H9 (cell line): ENCODE measurements at regions not wholly inside any gene's neighbourhood (a gene's known extent, or its start where the extent isn't known, plus 50 kb on each side); places are given as distances from the start of the nearest gene placed in this dataset.

Experiments
- DNase-seq: peaks from one replicate; pipeline ENCODE4 v3.0.0-alpha.2; 2017
- H2AFZ ChIP-seq: one replicate; pipeline ENCODE4 v1.6.1; 2013; ENCODE audit warnings: mild to moderate bottlenecking, low read length, control low read depth, moderate library complexity
- H2AK5ac ChIP-seq: 2 replicates; pipeline ENCODE4 v1.6.1; 2013; ENCODE audit warnings: low read length, control low read depth, mixed read lengths; ENCODE audit not compliant: insufficient read length
- H2BK120ac ChIP-seq: one replicate; pipeline ENCODE4 v1.6.1; 2013; ENCODE audit warnings: low read depth, mild to moderate bottlenecking, low read length, control low read depth, inconsistent platforms; ENCODE audit not compliant: poor library complexity, severe bottlenecking
- H2BK12ac ChIP-seq: 2 replicates; pipeline ENCODE4 v1.6.1; 2013; ENCODE audit warnings: low read length, control low read depth, mixed read lengths, low read depth; ENCODE audit not compliant: insufficient read length
- H2BK15ac ChIP-seq: 2 replicates; pipeline ENCODE4 v1.6.1; 2013; ENCODE audit warnings: low read depth, low read length, control low read depth
- H2BK20ac ChIP-seq: one replicate; pipeline ENCODE4 v1.6.1; 2013; ENCODE audit warnings: low read depth, mild to moderate bottlenecking, low read length, control low read depth, inconsistent platforms; ENCODE audit not compliant: poor library complexity, severe bottlenecking
- H2BK5ac ChIP-seq: 2 replicates; pipeline ENCODE4 v1.6.1; 2013; ENCODE audit warnings: low read length, control low read depth, mixed read lengths; ENCODE audit not compliant: insufficient read length
- H3K14ac ChIP-seq: 2 replicates; pipeline ENCODE4 v1.6.1; 2013; ENCODE audit warnings: low read length, control low read depth; ENCODE audit not compliant: insufficient read depth
- H3K18ac ChIP-seq: 2 replicates; pipeline ENCODE4 v1.6.1; 2013; ENCODE audit warnings: low read depth, mild to moderate bottlenecking, mixed read lengths, low read length, control low read depth; ENCODE audit not compliant: insufficient read length
- H3K23ac ChIP-seq: 2 replicates; pipeline ENCODE4 v1.6.1; 2013; ENCODE audit warnings: low read length, control low read depth, mixed read lengths, low read depth; ENCODE audit not compliant: insufficient read length
- H3K23me2 ChIP-seq: 2 replicates; pipeline ENCODE4 v1.6.1; 2013; ENCODE audit warnings: low read depth, mild to moderate bottlenecking, mixed read lengths, low read length, control low read depth; ENCODE audit not compliant: insufficient read length, poor library complexity, severe bottlenecking
- H3K27ac ChIP-seq: 2 replicates; pipeline ENCODE4 v1.5.1; 2013; ENCODE audit warnings: low read length, control low read depth, mixed read lengths, low read depth; ENCODE audit not compliant: insufficient read length
- H3K27me3 ChIP-seq: 2 replicates; pipeline ENCODE4 v1.6.1; 2013; ENCODE audit warnings: low read length, control low read depth, inconsistent platforms; ENCODE audit not compliant: insufficient read depth
- H3K4ac ChIP-seq: 2 replicates; pipeline ENCODE4 v1.6.1; 2013; ENCODE audit warnings: low read depth, mild to moderate bottlenecking, control low read depth, inconsistent platforms, low read length, moderate library complexity
- H3K4me1 ChIP-seq: 2 replicates; pipeline ENCODE4 v1.6.1; 2013; ENCODE audit warnings: low read length, control low read depth, inconsistent platforms; ENCODE audit not compliant: insufficient read depth
- H3K4me2 ChIP-seq: 2 replicates; pipeline ENCODE4 v1.6.1; 2013; ENCODE audit warnings: low read length, control low read depth, mixed read lengths; ENCODE audit not compliant: insufficient read length, insufficient read depth
- H3K56ac ChIP-seq: 2 replicates; pipeline ENCODE4 v1.6.1; 2013; ENCODE audit warnings: low read depth, mild to moderate bottlenecking, mixed read lengths, low read length, control low read depth; ENCODE audit not compliant: insufficient read length
- H3K79me1 ChIP-seq: 2 replicates; pipeline ENCODE4 v1.6.1; 2013; ENCODE audit warnings: low read depth, mild to moderate bottlenecking, moderate library complexity, low read length, control low read depth, inconsistent platforms; ENCODE audit not compliant: insufficient read depth, poor library complexity, severe bottlenecking
- H3K79me2 ChIP-seq: 2 replicates; pipeline ENCODE4 v1.6.1; 2013; ENCODE audit warnings: low read length, control low read depth, inconsistent platforms; ENCODE audit not compliant: insufficient read depth
- H3K9ac ChIP-seq: 2 replicates; pipeline ENCODE4 v1.6.1; 2013; ENCODE audit warnings: low read length, control low read depth, mixed read lengths; ENCODE audit not compliant: insufficient read length; ENCODE audit errors: extremely low read depth
- H3K9me3 ChIP-seq: one replicate; pipeline ENCODE4 v1.6.1; 2013; ENCODE audit warnings: low read depth, low read length, inconsistent platforms; ENCODE audit not compliant: control insufficient read depth
- H3T11ph ChIP-seq: one replicate; pipeline ENCODE4 v1.6.1; 2013; ENCODE audit warnings: mild to moderate bottlenecking, low read length, control low read depth, inconsistent platforms
- H4K20me1 ChIP-seq: one replicate; pipeline ENCODE4 v1.6.1; 2013; ENCODE audit not compliant: control insufficient read depth, insufficient read length, insufficient read depth
- H4K5ac ChIP-seq: 2 replicates; pipeline ENCODE4 v1.6.1; 2013; ENCODE audit warnings: low read depth, mild to moderate bottlenecking, mixed read lengths, low read length, control low read depth; ENCODE audit not compliant: insufficient read length
- H4K8ac ChIP-seq: replicated peaks from 2 replicates; pipeline ENCODE4 v1.6.1; 2013; ENCODE audit warnings: low read length, control low read depth, mixed read lengths, low read depth; ENCODE audit not compliant: insufficient read length
- H4K91ac ChIP-seq: 2 replicates; pipeline ENCODE4 v1.6.1; 2013; ENCODE audit warnings: low read depth, mild to moderate bottlenecking, moderate library complexity, mixed read lengths, low read length, control low read depth; ENCODE audit not compliant: insufficient read length
- H3K27ac Mint-ChIP-seq, 3 experiments: 2 replicates in 2 of 3; 3 replicates in 1 of 3; pipeline ENCODE4 v1.8.0; 2020 to 2021; ENCODE audit warnings: mixed read lengths in 3 of 3, mild to moderate bottlenecking in 1 of 3, moderate library complexity in 1 of 3
- H3K27me3 Mint-ChIP-seq: 2 replicates; pipeline ENCODE4 v1.8.0; 2021; ENCODE audit warnings: low read depth, mild to moderate bottlenecking, moderate library complexity, mixed read lengths
- H3K36me3 Mint-ChIP-seq, 3 experiments: 2 replicates in 2 of 3; 3 replicates in 1 of 3; pipeline ENCODE4 v1.8.0; 2020 to 2021; ENCODE audit warnings: low read depth in 3 of 3, mixed read lengths in 3 of 3; ENCODE audit not compliant: insufficient read depth in 1 of 3
- H3K4me1 Mint-ChIP-seq, 2 experiments: 2 replicates each; pipeline ENCODE4 v1.8.0; 2020; ENCODE audit warnings: mixed read lengths in 2 of 2
- H3K4me3 Mint-ChIP-seq, 2 experiments: 2 replicates in 1 of 2; 3 replicates in 1 of 2; pipeline ENCODE4 v1.8.0; 2020 to 2021; ENCODE audit warnings: mild to moderate bottlenecking in 2 of 2, mixed read lengths in 2 of 2, moderate library complexity in 1 of 2
- H3K9me3 Mint-ChIP-seq, 2 experiments: 2 replicates in 1 of 2; 3 replicates in 1 of 2; pipeline ENCODE4 v1.8.0; 2020; ENCODE audit warnings: mild to moderate bottlenecking in 2 of 2, mixed read lengths in 2 of 2, moderate library complexity in 1 of 2
- CTCF ChIP-seq: fragments of 200-600 bp; sonication (generic); conservative IDR thresholded peaks from 3 replicates; pipeline ENCODE4 v1.8.0; 2021; ENCODE audit warnings: antibody characterized with exemption, mild to moderate bottlenecking
- whole genome bisulfite sequencing: extraction: QIAGEN DNeasy Blood & Tissue Kit; methylation state at CpG from one replicate; pipeline ENCODE4 v1.1.7; 2013; ENCODE audit warnings: missing lambda C conversion rate, low lambda C conversion rate, mixed read lengths; ENCODE audit not compliant: insufficient read length; ENCODE audit errors: extremely low coverage; 5-methylcytosine and 5-hydroxymethylcytosine counted together

GRCh38 chr2:239598011-239598731 is 197.4 kb upstream of the HDAC4 start:
- Histone ChIP-seq H3K56ac (no peak overlapping the region), H3K79me1 (no peaks in the 10 kb centered on the region), H3K4me2 (no peak overlapping the region), H3K23ac (no peak overlapping the region), H3K14ac (no peak overlapping the region), H2BK5ac (no peak overlapping the region), H2BK120ac (no peak overlapping the region), H4K8ac (no peak overlapping the region), H3K4me1 (no peaks in the 10 kb centered on the region), H3K27ac (no peak overlapping the region), H3K9me3 (no peaks in the 10 kb centered on the region), H4K5ac (no peak overlapping the region), H3K4ac (no peak overlapping the region), H3K27me3 (no peaks in the 10 kb centered on the region), H3K9ac (no peak overlapping the region), H3K18ac (no peak overlapping the region), H2AK5ac (no peak overlapping the region), H2AFZ (no peak overlapping the region), H2BK12ac (no peak overlapping the region), H4K91ac (no peak overlapping the region), H2BK15ac (no peak overlapping the region), H3K79me2 (no peaks in the 10 kb centered on the region), H3T11ph (no peak overlapping the region), H4K20me1 (no peaks in the 10 kb centered on the region), H3K23me2 (no peaks in the 10 kb centered on the region), H2BK20ac (no peak overlapping the region)
- Mint-ChIP-seq H3K27ac (peak overlapping the region in 1 of 3 experiments; percentile 52; a peak in 1 of 7 replicates), H3K9me3 (peaks cover 0 to 8% of the 10 kb centered on the region in 2 experiments; a peak in 4 of 5 replicates), H3K4me3 (no peak overlapping the region), H3K4me1 (peaks cover 27% of the 10 kb centered on the region in 2 experiments), H3K36me3 (peaks cover 0 to 2% (median 0%) of the 10 kb centered on the region in 3 experiments; a peak in 2 of 7 replicates), H3K27me3 (peaks cover 38% of the 10 kb centered on the region)
- DNase-seq = no peak
- no CpG with 5 or more reads among the region's 23 CpGs for WGBS
- TF ChIP-seq CTCF = no peak
